ENCODE measurements at regions not wholly inside any gene's neighbourhood (a gene's known extent, or its start where the extent isn't known, plus 50 kb on each side); places are given as distances from the start of the nearest gene placed in this dataset.

GRCh38 chr3:65226287-65226686 is 538.5 kb upstream of the ADAMTS9 start:
- Mint-ChIP-seq H3K4me1 (ENCODE audit: low read depth) (no peaks in the 10 kb centered on the region), H3K27me3 (ENCODE audit: low read depth) (no peaks in the 10 kb centered on the region), H3K27ac (no peak overlapping the region), H3K4me3 (no peak overlapping the region), H3K9me3 (ENCODE audit: insufficient read depth) (peaks cover 12% of the 10 kb centered on the region), H3K36me3 (ENCODE audit: low read depth) (no peaks in the 10 kb centered on the region)
- no peak for ATAC-seq
- CTCF ChIA-PET: no interaction called here
- no peak for DNase-seq
- POLR2A ChIA-PET: no interaction called here

- no peaks in the 10 kb centered on the region for H3K4me1 Mint-ChIP-seq (ENCODE audit: low read depth)
- H3K27ac Mint-ChIP-seq: no peak overlapping the region
- ChIA-PET CTCF (no interaction called here), POLR2A (no interaction called here)
- H3K4me3 Mint-ChIP-seq: no peak overlapping the region
- H3K36me3 Mint-ChIP-seq (ENCODE audit: low read depth): no peaks in the 10 kb centered on the region
- H3K27me3 Mint-ChIP-seq (ENCODE audit: low read depth): no peaks in the 10 kb centered on the region
- H3K9me3 Mint-ChIP-seq (ENCODE audit: insufficient read depth): peaks cover 10% of the 10 kb centered on the region
- DNase-seq: no peak
- no peak for ATAC-seq
Measured at GRCh38 chr3:65210026-65210814, 522.4 kb upstream of the ADAMTS9 start.

GRCh38 chr3:65202395-65202794 is 514.6 kb upstream of the ADAMTS9 start:
- Mint-ChIP-seq H3K9me3 (ENCODE audit: insufficient read depth) (peaks cover 5% of the 10 kb centered on the region), H3K4me3 (no peak overlapping the region), H3K4me1 (ENCODE audit: low read depth) (no peaks in the 10 kb centered on the region), H3K27ac (no peak overlapping the region), H3K36me3 (ENCODE audit: low read depth) (no peaks in the 10 kb centered on the region), H3K27me3 (ENCODE audit: low read depth) (no peaks in the 10 kb centered on the region)
- ChIA-PET POLR2A (no interaction called here), CTCF (no interaction called here)
- ATAC-seq: no peak
- no peak for DNase-seq

- Mint-ChIP-seq H3K4me3 (no peak overlapping the region), H3K36me3 (ENCODE audit: low read depth) (no peaks in the 10 kb centered on the region)
- POLR2A ChIA-PET: no interaction called here
Measured at GRCh38 chr3:65201926-65202325, 514.1 kb upstream of the ADAMTS9 start.

DNA sequence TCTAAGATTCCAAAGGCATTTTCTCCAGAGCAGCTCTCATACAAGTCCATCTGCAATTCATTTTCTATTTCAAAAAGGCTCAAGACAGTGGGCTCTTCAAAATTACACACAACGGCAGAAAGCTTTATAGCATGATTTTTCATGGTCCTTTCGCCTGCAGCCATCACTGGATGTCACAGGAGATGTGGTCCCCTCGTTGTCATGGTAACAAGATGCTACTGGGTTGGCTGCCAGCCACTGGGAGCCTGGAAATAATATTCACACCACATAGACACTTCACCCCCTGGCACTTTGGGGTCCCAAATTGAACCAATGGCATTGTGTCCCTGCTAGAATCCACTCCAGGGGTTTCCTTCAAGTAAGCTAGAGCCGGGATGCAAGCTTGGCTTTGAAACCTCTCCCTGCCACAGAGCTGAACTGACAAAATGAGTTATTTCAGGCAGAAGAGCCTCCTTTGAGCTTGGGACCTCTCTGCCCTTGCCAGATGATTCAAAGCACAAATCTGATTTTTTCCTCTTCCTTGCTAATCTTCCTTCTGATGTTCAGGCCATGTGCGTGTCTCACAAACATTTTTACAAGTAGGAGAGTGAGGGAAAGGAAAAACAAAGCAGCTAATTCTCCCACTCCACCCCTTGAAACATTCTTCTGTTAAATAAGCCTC is 512.6 kb upstream of the ADAMTS9 start:
- H3K4me1 Mint-ChIP-seq (ENCODE audit: low read depth): no peaks in the 10 kb centered on the region
- H3K27me3 Mint-ChIP-seq (ENCODE audit: low read depth): no peaks in the 10 kb centered on the region
- H3K4me3 Mint-ChIP-seq: no peak overlapping the region
- ATAC-seq (no peak), DNase-seq (no peak)
- no peaks in the 10 kb centered on the region for H3K9me3 Mint-ChIP-seq (ENCODE audit: insufficient read depth)
- ChIA-PET CTCF (no interaction called here), POLR2A (no interaction called here)
- no peak overlapping the region for H3K27ac Mint-ChIP-seq
- no peaks in the 10 kb centered on the region for H3K36me3 Mint-ChIP-seq (ENCODE audit: low read depth)

More at GRCh38 chr3:65201926-65202325, 514.1 kb upstream of the ADAMTS9 start:
- Mint-ChIP-seq H3K27ac (no peak overlapping the region), H3K4me1 (ENCODE audit: low read depth) (no peaks in the 10 kb centered on the region), H3K9me3 (ENCODE audit: insufficient read depth) (peaks cover 3% of the 10 kb centered on the region), H3K27me3 (ENCODE audit: low read depth) (no peaks in the 10 kb centered on the region)
- DNase-seq (no peak), ATAC-seq (no peak)
- CTCF ChIA-PET: no interaction called here

- ATAC-seq (no peak), DNase-seq (no peak)
- no peak overlapping the region for H3K27ac Mint-ChIP-seq
- no peak overlapping the region for H3K4me3 Mint-ChIP-seq
- H3K27me3 Mint-ChIP-seq (ENCODE audit: low read depth): no peaks in the 10 kb centered on the region
- no peaks in the 10 kb centered on the region for H3K36me3 Mint-ChIP-seq (ENCODE audit: low read depth)
- ChIA-PET CTCF (no interaction called here), POLR2A (no interaction called here)
- H3K9me3 Mint-ChIP-seq (ENCODE audit: insufficient read depth): no peaks in the 10 kb centered on the region
- no peaks in the 10 kb centered on the region for H3K4me1 Mint-ChIP-seq (ENCODE audit: low read depth)
Measured at GRCh38 chr3:65196663-65197062, 508.9 kb upstream of the ADAMTS9 start.

DNA sequence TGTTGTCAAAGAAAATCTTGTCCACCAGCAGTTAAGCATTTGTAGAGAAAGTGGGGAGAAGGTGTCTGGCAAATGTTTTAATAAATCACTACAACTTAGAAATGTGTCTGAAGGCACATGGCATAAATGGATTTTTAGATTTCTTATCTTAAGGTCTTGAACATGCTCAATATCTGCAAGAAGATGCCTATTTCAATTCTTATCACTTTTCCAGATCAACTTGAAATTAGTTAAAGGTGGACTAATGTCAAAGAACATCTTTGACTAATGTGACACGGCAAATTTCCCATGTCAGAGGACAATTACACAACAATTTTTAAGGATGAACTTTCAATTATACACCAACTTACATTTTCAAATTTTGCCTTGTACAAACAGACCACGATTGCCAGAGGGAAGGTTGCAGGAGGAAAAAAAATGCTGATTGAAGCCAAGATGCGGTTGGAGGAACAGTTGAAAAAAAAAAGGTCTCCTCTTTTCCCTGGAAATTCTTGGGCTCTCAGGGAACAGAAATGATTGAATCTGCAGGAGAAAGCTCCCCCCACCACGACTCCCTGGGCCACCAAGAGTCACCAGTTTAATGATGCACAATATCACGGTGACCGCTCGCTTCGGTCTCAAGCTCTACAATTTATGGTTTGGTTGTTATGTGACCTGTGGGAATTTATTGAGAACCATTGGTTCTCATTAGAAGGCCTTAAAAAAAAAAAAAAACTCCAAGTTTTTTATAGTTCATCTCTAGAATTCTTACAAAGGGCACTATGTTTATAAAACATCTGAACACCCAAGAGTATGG is 507.6 kb upstream of the ADAMTS9 start:
- Mint-ChIP-seq H3K36me3 (ENCODE audit: low read depth) (no peaks in the 10 kb centered on the region), H3K4me1 (ENCODE audit: low read depth) (no peaks in the 10 kb centered on the region), H3K9me3 (ENCODE audit: insufficient read depth) (no peaks in the 10 kb centered on the region), H3K27ac (no peak overlapping the region), H3K4me3 (no peak overlapping the region), H3K27me3 (ENCODE audit: low read depth) (no peaks in the 10 kb centered on the region)
- DNase-seq: no peak
- CTCF ChIA-PET: no interaction called here
- ATAC-seq: no peak
- POLR2A ChIA-PET: no interaction called here

DNA sequence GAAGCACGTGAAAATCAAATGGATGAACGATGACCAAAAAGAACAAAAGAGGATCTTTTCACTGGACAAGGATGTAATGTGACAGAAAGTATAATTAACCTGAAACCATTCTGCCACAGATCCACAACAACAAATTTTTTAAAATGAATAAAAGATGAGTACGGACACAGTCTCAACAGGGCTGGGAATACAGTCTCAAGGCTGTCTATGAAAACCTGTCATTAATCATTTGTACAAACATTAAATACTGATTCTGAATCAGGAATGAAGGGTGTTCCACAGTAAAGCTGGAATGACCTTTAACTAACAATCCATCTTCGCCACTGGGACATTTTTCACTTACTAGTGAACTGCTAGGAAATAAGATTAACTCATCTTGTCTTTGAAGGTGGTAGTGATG is 506.9 kb upstream of the ADAMTS9 start:
- Mint-ChIP-seq H3K4me3 (no peak overlapping the region), H3K9me3 (ENCODE audit: insufficient read depth) (no peaks in the 10 kb centered on the region), H3K27ac (no peak overlapping the region), H3K36me3 (ENCODE audit: low read depth) (no peaks in the 10 kb centered on the region), H3K4me1 (ENCODE audit: low read depth) (no peaks in the 10 kb centered on the region), H3K27me3 (ENCODE audit: low read depth) (no peaks in the 10 kb centered on the region)
- CTCF ChIA-PET: interaction anchor here (0.7 kb wide), 1 partner anchor 16 kb away, joined by 3 read pairs; no protein-coding TSS in a partner anchor
- POLR2A ChIA-PET: no interaction called here
- no peak for ATAC-seq
- no peak for DNase-seq

DNA sequence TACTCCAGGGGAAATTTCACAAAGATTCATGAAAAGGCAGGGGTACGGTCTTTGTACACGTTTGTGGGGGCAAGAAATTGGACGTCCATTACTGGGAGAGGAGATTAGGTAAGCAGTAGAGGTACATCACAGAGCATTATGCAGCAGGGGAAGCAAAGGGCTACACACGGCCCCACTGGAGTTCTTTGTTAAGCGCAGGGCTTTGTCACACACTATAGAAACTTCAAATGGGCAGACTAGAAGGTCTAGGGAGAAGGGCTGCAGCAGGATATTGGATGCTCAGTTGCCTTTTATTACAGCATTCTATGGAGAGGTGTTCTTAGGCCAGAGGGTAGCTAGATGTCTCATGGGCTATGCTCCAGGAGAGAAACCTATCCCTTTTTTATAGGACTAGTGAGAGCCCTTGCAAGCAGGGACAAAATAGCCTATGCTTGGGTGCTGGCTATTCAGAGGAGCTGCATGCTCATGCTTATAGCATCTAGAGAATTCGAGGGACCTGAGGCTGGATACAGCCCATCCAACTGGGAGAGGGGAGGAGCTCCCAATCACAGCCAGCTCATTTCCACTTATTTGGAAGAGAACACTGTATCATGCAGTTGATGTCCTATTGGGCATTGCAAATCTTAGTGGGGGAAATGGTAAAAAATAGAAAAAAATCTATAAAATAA is 506.4 kb upstream of the ADAMTS9 start:
- no peak for ATAC-seq
- DNase-seq: no peak
- no peaks in the 10 kb centered on the region for H3K4me1 Mint-ChIP-seq (ENCODE audit: low read depth)
- H3K27me3 Mint-ChIP-seq (ENCODE audit: low read depth): no peaks in the 10 kb centered on the region
- CTCF ChIA-PET: interaction anchor here (0.7 kb wide), 1 partner anchor 15 kb away, joined by 3 read pairs; no protein-coding TSS in a partner anchor
- no peaks in the 10 kb centered on the region for H3K9me3 Mint-ChIP-seq (ENCODE audit: insufficient read depth)
- no peak overlapping the region for H3K4me3 Mint-ChIP-seq
- no peaks in the 10 kb centered on the region for H3K36me3 Mint-ChIP-seq (ENCODE audit: low read depth)
- POLR2A ChIA-PET: no interaction called here
- H3K27ac Mint-ChIP-seq: no peak overlapping the region

DNA sequence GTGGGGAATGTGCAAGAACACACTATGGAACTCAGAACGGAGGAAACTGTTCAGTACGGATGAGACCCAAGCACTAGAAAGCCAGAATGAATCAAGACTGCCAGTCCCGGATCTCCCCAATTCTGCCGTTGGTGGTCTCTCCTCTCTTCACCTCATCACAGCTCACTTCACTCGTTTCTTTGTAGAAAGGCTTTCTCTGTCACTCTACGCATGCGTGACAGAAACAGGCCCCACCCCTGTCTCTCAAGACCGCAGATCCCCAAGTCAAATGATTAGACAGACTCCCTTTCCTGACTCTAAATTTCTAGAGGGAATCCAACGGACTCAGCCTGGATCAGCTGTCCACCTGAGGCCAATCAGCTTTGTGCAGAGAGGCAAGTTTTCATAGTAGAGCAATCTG is 505.7 kb upstream of the ADAMTS9 start:
- ChIA-PET CTCF (no interaction called here), POLR2A (no interaction called here)
- H3K27ac Mint-ChIP-seq: no peak overlapping the region
- no peaks in the 10 kb centered on the region for H3K36me3 Mint-ChIP-seq (ENCODE audit: low read depth)
- H3K9me3 Mint-ChIP-seq (ENCODE audit: insufficient read depth): no peaks in the 10 kb centered on the region
- no peak overlapping the region for H3K4me3 Mint-ChIP-seq
- H3K4me1 Mint-ChIP-seq (ENCODE audit: low read depth): no peaks in the 10 kb centered on the region
- DNase-seq (no peak), ATAC-seq (no peak)
- H3K27me3 Mint-ChIP-seq (ENCODE audit: low read depth): no peaks in the 10 kb centered on the region

DNA sequence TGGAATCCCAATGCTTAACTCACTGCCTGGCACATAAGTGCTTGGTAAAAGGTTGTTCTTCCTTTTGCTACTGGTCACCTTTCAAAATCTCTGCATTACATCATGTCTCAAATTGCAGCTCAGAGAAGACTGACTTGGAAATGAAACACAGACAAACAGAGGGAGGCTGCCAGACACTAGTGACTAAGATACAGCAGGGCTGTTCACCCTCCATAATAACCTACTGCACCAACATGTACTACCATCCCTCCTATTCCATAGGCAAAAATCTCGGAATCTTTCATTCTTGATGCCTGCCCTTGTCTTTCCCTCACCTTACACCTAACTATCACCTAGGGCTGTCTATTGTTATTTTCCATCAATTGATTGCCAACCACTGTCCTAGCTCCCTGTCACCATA is 502.3 kb upstream of the ADAMTS9 start:
- Mint-ChIP-seq H3K9me3 (ENCODE audit: insufficient read depth) (peaks cover 4% of the 10 kb centered on the region), H3K36me3 (ENCODE audit: low read depth) (no peaks in the 10 kb centered on the region), H3K4me3 (no peak overlapping the region), H3K4me1 (ENCODE audit: low read depth) (no peaks in the 10 kb centered on the region), H3K27ac (no peak overlapping the region), H3K27me3 (ENCODE audit: low read depth) (no peaks in the 10 kb centered on the region)
- DNase-seq: no peak
- CTCF ChIA-PET: no interaction called here
- POLR2A ChIA-PET: no interaction called here
- ATAC-seq: no peak

DNA sequence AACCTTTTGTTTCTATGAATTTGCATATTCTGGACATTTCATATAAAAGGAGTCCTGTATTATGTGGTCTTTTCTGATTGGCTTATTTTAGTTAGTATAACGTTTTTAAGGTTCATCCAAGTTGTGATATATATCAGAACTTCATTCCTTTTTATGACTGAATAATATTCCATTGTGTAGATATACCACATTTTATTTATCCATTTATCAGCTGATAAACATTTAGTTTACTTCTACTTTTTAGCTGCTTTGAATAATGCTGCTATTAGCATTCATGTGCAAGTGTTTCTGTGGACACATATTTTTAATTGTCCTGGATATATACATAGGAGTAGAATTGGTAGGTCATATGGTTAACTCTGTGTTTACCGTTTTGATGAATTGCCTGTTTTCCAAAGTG is 498.5 kb upstream of the ADAMTS9 start:
- ATAC-seq (no peak), DNase-seq (no peak)
- Mint-ChIP-seq H3K9me3 (ENCODE audit: insufficient read depth) (peaks cover 4% of the 10 kb centered on the region), H3K27ac (no peak overlapping the region), H3K4me1 (ENCODE audit: low read depth) (no peaks in the 10 kb centered on the region), H3K4me3 (no peak overlapping the region), H3K36me3 (ENCODE audit: low read depth) (no peaks in the 10 kb centered on the region), H3K27me3 (ENCODE audit: low read depth) (no peaks in the 10 kb centered on the region)
- ChIA-PET CTCF (no interaction called here), POLR2A (no interaction called here)

All from activated CD8-positive, alpha-beta T cell treated with anti-CD3 and anti-CD28 coated beads, Interleukin-2, amount 10 ng/mL, durations not matched to agents 7 days and 5 days (primary cell).